HEK293 (cell line): ENCODE measurements at regions not wholly inside any gene's neighbourhood (a gene's known extent, or its start where the extent isn't known, plus 50 kb on each side); places are given as distances from the start of the nearest gene placed in this dataset.

ENCODE experiments used
- CTCF ChIA-PET: fragments of 350-600 bp; formaldehyde crosslinking; extraction: SDS; loops from one replicate; lab custom pipeline; 2021; ENCODE audit warnings: antibody characterized with exemption; lab: Yijun Ruan, JAX
- POLR2A ChIA-PET: fragments of 300-600 bp; formaldehyde crosslinking; extraction: SDS; loops from one replicate; lab custom pipeline; 2020; ENCODE audit warnings: antibody characterized with exemption, inconsistent platforms; lab: Yijun Ruan, JAX
- H3K27ac ChIP-seq: fragments of 200-500 bp; sonication (Bioruptor generic); 2 replicates; pipeline ENCODE4 v1.5.1; 2014; ENCODE audit warnings: low read depth, low read length, control low read depth, inconsistent platforms; ENCODE audit errors: extremely low read depth
- H3K36me3 ChIP-seq, 2 experiments: fragments of 200-500 bp in 1 of 2; sonication (Bioruptor generic) in 1 of 2; 1 replicate in 1 of 2; 2 replicates in 1 of 2; pipeline ENCODE4 v1.5.1; 2014 to 2017; ENCODE audit warnings: inconsistent platforms in 2 of 2, low read length in 2 of 2; ENCODE audit not compliant: control insufficient read depth in 2 of 2, insufficient read depth in 1 of 2
- H3K4me1 ChIP-seq: fragments of 200-500 bp; sonication (Bioruptor generic); 2 replicates; pipeline ENCODE4 v1.5.1; 2014; ENCODE audit warnings: mild to moderate bottlenecking, low read length, inconsistent platforms; ENCODE audit not compliant: control insufficient read depth, insufficient read depth
- H3K4me3 ChIP-seq: 2 replicates; pipeline ENCODE4 v1.5.1; 2011; ENCODE audit warnings: low read depth, mild to moderate bottlenecking, control low read depth, low read length, moderate library complexity
- H3K9me3 ChIP-seq: fragments of 200-500 bp; sonication (Bioruptor generic); 2 replicates; pipeline ENCODE4 v1.5.1; 2014; ENCODE audit warnings: low read depth, low read length, inconsistent platforms; ENCODE audit not compliant: control insufficient read depth, insufficient read depth
- ZNF112 ChIP-seq: fragments of 450-650 bp; formaldehyde crosslinking; IDR thresholded peaks from 2 replicates; pipeline ENCODE4 v1.5.0; 2017; ENCODE audit warnings: missing biosample characterization, missing genetic modification characterization
- ZNF140 ChIP-seq: fragments of 450-650 bp; formaldehyde crosslinking; IDR thresholded peaks from 2 replicates; pipeline ENCODE4 v1.5.1; 2016; ENCODE audit warnings: missing biosample characterization, missing genetic modification characterization
- ZNF155 ChIP-seq: fragments of 450-650 bp; formaldehyde crosslinking; IDR thresholded peaks from 2 replicates; pipeline ENCODE4 v1.5.1; 2016; ENCODE audit warnings: missing biosample characterization, missing genetic modification characterization
- ZNF266 ChIP-seq: fragments of 450-650 bp; formaldehyde crosslinking; IDR thresholded peaks from 2 replicates; pipeline ENCODE4 v1.5.1; 2016; ENCODE audit warnings: missing biosample characterization, missing genetic modification characterization, low read depth
- ZNF335 ChIP-seq: fragments of 450-650 bp; formaldehyde crosslinking; conservative IDR thresholded peaks from 2 replicates; pipeline ENCODE4 v1.5.1; 2016; ENCODE audit warnings: missing biosample characterization, missing genetic modification characterization
- ZNF530 ChIP-seq: fragments of 450-650 bp; formaldehyde crosslinking; IDR thresholded peaks from 2 replicates; pipeline ENCODE4 v1.5.1; 2016; ENCODE audit warnings: low read depth, missing biosample characterization, missing genetic modification characterization
- ZNF654 ChIP-seq: fragments of 450-650 bp; formaldehyde crosslinking; IDR thresholded peaks from 2 replicates; pipeline ENCODE4 v1.5.1; 2016; ENCODE audit warnings: low read depth, missing biosample characterization, missing genetic modification characterization
- TF ChIP-seq, protein P1 (sequence below): fragments of 450-650 bp; formaldehyde crosslinking; IDR thresholded peaks from 2 replicates; pipeline ENCODE4 v1.5.1; 2017; ENCODE audit warnings: missing biosample characterization, missing genetic modification characterization
- TF ChIP-seq, protein P2 (sequence below): fragments of 450-650 bp; formaldehyde crosslinking; conservative IDR thresholded peaks from 2 replicates; pipeline ENCODE4 v1.5.1; 2016; ENCODE audit warnings: low read depth, missing biosample characterization, missing genetic modification characterization
- TF ChIP-seq, protein P3 (sequence below): fragments of 450-650 bp; formaldehyde crosslinking; IDR thresholded peaks from 2 replicates; pipeline ENCODE4 v1.5.1; 2016; ENCODE audit warnings: missing biosample characterization, missing genetic modification characterization, low read depth
- TF ChIP-seq, protein P4 (sequence below): fragments of 450-650 bp; formaldehyde crosslinking; IDR thresholded peaks from 2 replicates; pipeline ENCODE4 v1.5.1; 2016; ENCODE audit warnings: missing biosample characterization, missing genetic modification characterization

DNA sequence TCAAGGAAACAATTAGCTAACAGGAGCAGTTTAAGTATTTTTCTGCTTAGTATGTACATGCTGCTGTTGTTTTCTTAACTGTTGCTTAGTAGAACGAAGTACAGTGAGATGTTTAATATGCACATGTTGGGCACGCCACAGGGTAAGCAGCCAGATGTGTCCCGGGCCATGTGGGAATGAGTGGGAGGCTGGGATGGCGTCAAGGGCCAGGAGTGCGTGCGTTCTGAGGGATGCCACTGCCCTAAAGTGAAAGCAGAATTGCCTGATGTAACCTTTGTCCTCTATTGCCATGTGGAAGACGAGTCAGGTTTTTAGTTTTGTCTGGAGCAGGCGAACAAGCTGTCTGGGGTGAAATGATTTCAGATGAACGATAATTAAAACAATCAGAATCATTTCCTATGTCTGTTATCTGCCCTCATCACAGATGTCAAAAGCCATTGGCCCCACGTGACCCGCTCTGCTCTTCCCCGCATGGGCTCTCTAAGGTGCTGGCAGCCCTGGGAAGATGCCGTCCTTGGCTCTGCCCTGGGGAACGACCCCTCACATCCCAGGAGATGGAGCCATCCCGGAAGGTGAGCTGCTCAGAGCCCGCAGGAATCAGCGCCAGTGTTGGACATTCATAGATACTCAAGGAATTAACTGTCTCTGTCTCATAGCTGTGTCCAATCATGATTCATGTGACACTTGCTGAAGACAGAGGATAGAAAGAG is 356.6 kb upstream of the IRX4 start:
- Histone ChIP-seq H3K4me3 (no peak overlapping the region), H3K4me1 (no peaks in the 10 kb centered on the region), H3K36me3 (no peaks in the 10 kb centered on the region), H3K27ac (no peak overlapping the region), H3K9me3 (no peaks in the 10 kb centered on the region)
- 0 out of 2 replicates have a peak, but pooled peaks have one; percentile 14 for TF ChIP-seq ZNF335 (tag by site-specific recombination)
- TF ChIP-seq, protein P1, sequence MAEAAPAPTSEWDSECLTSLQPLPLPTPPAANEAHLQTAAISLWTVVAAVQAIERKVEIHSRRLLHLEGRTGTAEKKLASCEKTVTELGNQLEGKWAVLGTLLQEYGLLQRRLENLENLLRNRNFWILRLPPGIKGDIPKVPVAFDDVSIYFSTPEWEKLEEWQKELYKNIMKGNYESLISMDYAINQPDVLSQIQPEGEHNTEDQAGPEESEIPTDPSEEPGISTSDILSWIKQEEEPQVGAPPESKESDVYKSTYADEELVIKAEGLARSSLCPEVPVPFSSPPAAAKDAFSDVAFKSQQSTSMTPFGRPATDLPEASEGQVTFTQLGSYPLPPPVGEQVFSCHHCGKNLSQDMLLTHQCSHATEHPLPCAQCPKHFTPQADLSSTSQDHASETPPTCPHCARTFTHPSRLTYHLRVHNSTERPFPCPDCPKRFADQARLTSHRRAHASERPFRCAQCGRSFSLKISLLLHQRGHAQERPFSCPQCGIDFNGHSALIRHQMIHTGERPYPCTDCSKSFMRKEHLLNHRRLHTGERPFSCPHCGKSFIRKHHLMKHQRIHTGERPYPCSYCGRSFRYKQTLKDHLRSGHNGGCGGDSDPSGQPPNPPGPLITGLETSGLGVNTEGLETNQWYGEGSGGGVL (tag by site-specific recombination): no peak
- CTCF ChIA-PET: no interaction called here
- POLR2A ChIA-PET: no interaction called here

DNA sequence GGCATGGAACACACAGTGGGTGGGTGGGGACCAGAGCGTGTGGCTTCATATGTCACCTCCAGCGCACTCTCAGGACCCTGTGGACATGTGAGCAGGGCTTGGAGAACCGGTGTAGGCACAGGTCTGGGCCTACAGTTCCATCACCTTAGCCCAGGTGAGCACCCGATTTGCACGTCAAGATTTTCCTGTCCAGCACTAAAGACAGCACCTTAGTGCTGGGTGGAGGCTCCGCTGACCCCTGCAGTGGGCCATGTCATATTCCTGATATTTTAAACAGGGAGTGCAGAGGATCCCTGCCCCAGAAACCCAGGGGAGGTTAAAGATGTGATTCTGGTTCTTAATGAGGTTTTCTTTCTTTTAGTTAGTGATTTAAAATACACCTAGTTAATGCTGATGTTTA is 356.0 kb upstream of the IRX4 start:
- no peak overlapping the region for H3K27ac ChIP-seq
- no peaks in the 10 kb centered on the region for H3K4me1 ChIP-seq

DNA sequence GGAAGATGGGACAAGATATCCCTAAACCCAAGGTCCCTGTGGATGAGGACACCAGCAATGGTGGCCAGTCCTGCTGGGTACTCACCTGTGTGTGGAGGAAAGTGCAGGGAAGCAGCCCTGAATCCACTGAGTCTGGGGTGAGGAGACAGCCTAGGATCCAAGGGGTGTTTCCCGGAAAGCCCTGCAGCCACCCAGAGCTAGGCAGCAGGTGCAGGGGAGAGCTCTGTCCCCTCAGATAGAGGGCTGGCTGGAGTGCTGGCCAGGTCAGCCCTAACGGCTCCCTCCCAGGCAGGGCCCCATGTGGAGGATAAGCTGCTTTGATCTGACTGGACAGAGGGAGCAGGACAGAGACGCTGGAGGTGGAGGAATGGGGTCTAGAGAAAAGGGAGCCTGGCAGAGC is 344.7 kb upstream of the IRX4 start:
- POLR2A ChIA-PET: no interaction called here
- H3K36me3 ChIP-seq: no peaks in the 10 kb centered on the region
- CTCF ChIA-PET: no interaction called here

More for the DNA sequence above, 356.0 kb upstream of the IRX4 start:
- no peaks in the 10 kb centered on the region for H3K9me3 ChIP-seq
- TF ChIP-seq ZNF155 (tag by site-specific recombination) (no peak), ZNF266 (tag by site-specific recombination) (no peak)
- TF ChIP-seq, protein P2, sequence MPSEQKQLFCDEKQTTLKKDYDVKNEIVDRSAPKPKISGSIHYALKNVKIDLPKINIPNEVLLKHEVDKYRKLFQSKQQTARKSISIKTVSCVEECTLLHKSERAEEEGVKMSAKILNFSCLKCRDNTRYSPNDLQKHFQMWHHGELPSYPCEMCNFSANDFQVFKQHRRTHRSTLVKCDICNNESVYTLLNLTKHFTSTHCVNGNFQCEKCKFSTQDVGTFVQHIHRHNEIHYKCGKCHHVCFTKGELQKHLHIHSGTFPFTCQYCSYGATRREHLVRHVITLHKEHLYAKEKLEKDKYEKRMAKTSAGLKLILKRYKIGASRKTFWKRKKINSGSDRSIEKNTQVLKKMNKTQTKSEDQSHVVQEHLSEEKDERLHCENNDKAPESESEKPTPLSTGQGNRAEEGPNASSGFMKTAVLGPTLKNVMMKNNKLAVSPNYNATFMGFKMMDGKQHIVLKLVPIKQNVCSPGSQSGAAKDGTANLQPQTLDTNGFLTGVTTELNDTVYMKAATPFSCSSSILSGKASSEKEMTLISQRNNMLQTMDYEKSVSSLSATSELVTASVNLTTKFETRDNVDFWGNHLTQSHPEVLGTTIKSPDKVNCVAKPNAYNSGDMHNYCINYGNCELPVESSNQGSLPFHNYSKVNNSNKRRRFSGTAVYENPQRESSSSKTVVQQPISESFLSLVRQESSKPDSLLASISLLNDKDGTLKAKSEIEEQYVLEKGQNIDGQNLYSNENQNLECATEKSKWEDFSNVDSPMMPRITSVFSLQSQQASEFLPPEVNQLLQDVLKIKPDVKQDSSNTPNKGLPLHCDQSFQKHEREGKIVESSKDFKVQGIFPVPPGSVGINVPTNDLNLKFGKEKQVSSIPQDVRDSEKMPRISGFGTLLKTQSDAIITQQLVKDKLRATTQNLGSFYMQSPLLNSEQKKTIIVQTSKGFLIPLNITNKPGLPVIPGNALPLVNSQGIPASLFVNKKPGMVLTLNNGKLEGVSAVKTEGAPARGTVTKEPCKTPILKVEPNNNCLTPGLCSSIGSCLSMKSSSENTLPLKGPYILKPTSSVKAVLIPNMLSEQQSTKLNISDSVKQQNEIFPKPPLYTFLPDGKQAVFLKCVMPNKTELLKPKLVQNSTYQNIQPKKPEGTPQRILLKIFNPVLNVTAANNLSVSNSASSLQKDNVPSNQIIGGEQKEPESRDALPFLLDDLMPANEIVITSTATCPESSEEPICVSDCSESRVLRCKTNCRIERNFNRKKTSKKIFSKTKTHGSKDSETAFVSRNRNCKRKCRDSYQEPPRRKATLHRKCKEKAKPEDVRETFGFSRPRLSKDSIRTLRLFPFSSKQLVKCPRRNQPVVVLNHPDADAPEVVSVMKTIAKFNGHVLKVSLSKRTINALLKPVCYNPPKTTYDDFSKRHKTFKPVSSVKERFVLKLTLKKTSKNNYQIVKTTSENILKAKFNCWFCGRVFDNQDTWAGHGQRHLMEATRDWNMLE (tag by site-specific recombination): no peak
- TF ChIP-seq, protein P3, sequence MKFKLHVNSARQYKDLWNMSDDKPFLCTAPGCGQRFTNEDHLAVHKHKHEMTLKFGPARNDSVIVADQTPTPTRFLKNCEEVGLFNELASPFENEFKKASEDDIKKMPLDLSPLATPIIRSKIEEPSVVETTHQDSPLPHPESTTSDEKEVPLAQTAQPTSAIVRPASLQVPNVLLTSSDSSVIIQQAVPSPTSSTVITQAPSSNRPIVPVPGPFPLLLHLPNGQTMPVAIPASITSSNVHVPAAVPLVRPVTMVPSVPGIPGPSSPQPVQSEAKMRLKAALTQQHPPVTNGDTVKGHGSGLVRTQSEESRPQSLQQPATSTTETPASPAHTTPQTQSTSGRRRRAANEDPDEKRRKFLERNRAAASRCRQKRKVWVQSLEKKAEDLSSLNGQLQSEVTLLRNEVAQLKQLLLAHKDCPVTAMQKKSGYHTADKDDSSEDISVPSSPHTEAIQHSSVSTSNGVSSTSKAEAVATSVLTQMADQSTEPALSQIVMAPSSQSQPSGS (tag by site-specific recombination): no peak
- H3K36me3 ChIP-seq: no peaks in the 10 kb centered on the region
- H3K4me3 ChIP-seq: no peak overlapping the region
- ChIA-PET POLR2A (no interaction called here), CTCF (no interaction called here)

More for the DNA sequence above, 344.7 kb upstream of the IRX4 start:
- Histone ChIP-seq H3K4me3 (no peak overlapping the region), H3K9me3 (no peaks in the 10 kb centered on the region), H3K27ac (no peak overlapping the region), H3K4me1 (no peaks in the 10 kb centered on the region)
- TF ChIP-seq ZNF654 (tag by site-specific recombination) (no peak), ZNF140 (no peak), ZNF112 (tag by site-specific recombination) (no peak), ZNF530 (tag by site-specific recombination) (no peak)
- TF ChIP-seq, protein P4, sequence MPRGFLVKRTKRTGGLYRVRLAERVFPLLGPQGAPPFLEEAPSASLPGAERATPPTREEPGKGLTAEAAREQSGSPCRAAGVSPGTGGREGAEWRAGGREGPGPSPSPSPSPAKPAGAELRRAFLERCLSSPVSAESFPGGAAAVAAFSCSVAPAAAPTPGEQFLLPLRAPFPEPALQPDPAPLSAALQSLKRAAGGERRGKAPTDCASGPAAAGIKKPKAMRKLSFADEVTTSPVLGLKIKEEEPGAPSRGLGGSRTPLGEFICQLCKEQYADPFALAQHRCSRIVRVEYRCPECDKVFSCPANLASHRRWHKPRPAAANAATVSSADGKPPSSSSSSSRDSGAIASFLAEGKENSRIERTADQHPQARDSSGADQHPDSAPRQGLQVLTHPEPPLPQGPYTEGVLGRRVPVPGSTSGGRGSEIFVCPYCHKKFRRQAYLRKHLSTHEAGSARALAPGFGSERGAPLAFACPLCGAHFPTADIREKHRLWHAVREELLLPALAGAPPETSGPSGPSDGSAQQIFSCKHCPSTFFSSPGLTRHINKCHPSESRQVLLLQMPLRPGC (tag by site-specific recombination): no peak
